ENCODE measurements at regions not wholly inside any gene's neighbourhood (a gene's known extent, or its start where the extent isn't known, plus 50 kb on each side); places are given as distances from the start of the nearest gene placed in this dataset.

- no peak for DNase-seq (ENCODE audit: low spot score)
Observed at GRCh38 chr20:40738976-40739375, 49.9 kb upstream of the MAFB start.

GRCh38 chr20:40739841-40740240 lies 50.8 kb upstream of the MAFB start:
- DNase-seq (ENCODE audit: low spot score): no peak

GRCh38 chr20:40741507-40742106 lies 52.6 kb upstream of the MAFB start:
- no peak for DNase-seq (ENCODE audit: low spot score)

DNA sequence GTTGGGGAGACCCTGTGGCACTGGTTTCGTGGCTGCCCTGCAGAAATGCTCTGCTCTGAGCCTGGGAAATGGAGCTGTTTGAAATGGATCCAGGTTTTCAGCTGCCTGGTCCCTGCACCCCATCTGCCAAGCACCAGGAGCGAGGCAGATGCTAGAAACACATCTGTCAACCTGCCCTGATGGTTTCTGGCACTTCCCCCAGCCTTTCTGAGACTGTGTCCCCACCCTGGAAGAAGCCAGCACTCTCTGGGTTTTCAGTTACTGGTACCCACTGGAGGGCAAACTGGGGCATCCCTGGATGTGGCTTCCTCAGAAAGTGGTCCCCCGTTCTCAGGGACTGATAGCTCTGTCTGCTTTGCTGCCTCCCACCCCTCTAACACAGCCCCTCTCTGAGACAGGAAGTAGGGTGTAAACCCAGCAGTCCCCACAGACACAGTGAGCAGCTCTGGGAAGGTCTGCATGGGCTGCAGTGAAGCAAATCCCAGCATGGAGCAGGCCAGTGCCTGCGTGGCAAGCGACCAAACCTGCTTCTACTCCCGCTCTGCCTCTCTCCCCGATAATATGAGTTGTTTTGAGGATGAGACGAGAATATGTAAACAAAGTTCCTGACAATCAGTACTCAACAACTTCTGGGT lies 54.2 kb upstream of the MAFB start:
- no peak for DNase-seq (ENCODE audit: low spot score)

GRCh38 chr20:40744072-40744817 lies 55.2 kb upstream of the MAFB start:
- DNase-seq (ENCODE audit: low spot score): no peak

GRCh38 chr20:40744818-40745175 lies 55.8 kb upstream of the MAFB start:
- DNase-seq (ENCODE audit: low spot score): no peak

- no peak for DNase-seq (ENCODE audit: low spot score)
Observed at GRCh38 chr20:40746251-40746650, 57.2 kb upstream of the MAFB start.

GRCh38 chr20:40748182-40748581 lies 59.1 kb upstream of the MAFB start:
- no peak for DNase-seq (ENCODE audit: low spot score)

GRCh38 chr20:40749985-40750506 lies 61.0 kb upstream of the MAFB start:
- DNase-seq (ENCODE audit: low spot score): no peak

DNA sequence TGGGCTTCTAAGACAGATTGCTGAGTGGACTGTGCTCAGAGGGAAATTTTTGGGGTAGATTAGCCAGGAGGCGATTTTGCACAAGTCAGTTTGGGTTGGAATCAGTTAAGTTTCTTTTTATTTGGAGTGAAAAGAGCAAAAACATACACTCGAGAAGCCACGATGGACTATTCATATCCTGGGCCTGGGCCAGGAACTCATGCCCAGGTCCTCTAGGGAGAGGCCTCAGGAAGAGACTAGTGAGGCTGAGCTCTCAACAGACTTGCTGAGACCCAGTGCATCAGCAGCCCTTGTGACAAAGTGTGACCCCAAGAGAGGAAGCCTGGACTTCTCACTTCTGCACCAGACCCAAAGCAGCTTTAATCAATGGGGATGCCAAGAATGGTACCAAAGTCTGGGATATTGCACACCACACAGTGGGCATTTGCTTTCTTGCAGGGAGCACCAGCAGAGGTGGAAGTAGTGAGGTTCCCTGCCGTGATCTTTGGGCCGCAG lies 61.6 kb upstream of the MAFB start:
- DNase-seq (ENCODE audit: low spot score): no peak

- no peak for DNase-seq (ENCODE audit: low spot score)
Observed at GRCh38 chr20:40753472-40753871, 64.4 kb upstream of the MAFB start.

DNA sequence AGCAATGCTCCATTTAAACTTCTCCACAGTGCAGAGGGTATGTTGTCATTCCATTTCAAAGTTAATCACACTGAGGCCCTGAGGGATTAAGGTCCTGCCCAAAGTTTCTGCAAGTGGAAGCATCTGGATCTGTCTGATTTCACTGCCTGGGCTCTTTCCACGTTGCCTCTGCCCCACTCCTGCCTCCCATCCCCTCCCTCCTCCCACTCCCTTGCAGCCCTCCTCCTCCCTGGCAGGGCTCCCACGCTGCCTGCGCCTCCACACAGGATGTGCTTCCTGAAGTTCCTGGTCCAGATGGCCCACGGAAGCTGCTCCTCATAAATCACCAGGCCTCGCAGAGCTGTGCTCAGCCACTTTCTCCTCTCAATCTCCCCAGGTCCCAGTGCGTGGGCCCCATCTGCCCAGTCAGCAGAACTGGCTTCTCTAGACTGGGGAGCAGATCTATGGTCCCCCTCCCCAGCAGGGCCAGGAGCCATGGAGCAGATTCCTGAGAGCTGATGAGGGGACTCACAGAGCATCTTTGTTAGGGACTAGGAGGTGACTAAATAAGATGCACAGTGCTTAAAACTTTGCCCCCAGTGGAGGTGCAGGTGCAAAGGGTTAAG lies 65.4 kb upstream of the MAFB start:
- no peak for DNase-seq (ENCODE audit: low spot score)

DNA sequence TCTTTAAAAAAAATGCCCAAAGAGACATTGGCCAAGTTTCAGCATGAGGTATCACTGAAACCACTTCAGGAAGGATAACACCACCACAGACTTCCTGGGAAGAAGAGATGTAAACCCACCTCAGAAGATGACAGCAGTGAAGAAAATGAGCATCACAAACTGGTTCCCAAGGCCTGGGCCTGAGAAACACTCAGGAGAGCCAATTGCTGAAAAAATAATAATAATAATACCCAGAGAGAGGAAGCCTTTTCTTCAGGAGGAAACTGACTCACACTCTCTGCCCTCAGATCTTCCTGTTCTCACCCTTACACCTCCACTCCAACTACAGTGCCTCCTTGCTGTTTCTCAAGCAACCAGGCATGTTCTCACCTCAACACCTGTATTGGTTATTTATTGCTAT lies 68.1 kb upstream of the MAFB start:
- DNase-seq (ENCODE audit: low spot score): no peak

DNA sequence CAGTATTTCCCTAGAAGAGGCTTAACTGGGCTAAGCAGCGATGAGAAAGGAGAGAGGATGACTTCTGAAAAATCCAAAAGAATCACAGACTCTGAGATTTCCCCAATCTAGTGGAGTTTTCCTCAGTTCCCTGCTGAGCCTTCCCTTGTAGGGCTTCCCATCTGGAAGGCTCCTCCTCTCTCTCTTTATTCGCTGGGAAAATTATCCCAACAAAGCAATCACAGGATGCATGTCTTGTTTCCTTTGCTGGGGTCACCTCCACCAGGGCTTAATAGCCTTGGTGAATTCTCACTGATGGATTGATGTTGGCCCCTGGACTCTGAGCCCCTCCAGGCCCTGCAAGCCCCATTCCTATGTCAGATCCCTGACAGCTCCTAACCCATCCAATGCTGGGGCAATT lies 69.8 kb upstream of the MAFB start:
- DNase-seq (ENCODE audit: low spot score): no peak

GRCh38 chr20:40760399-40760798 lies 71.4 kb upstream of the MAFB start:
- no peak for DNase-seq (ENCODE audit: low spot score)

DNA sequence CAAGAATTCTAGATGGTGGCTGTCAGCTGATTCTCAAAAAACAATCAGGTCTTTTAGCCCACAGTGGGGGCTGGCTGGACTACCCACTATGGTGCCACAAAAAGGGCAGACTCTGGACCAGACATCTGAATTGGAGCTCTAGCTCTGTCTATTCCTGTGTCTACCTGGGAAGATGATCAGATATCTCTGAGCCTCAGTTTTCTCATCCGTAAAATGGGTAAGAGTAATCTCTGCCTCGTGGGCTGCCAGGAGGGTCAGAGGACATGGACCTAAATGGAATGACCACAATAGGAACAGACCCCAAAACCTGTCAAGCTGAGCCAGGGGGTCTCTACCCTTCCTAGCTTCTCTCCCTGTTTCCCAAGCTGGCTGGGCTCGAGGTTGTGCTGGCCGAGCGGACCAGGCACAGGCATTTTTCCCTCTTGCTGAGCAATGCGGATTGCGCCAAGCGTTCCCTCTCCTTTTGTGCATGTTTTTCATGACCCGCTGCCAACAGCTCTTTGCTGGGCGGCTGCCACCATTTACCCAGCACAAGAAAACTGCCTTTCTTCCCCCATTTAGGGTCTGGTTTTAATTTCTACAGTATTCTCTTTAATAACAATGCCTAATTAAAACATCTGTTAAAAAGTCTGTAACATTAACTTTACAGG lies 74.7 kb upstream of the MAFB start:
- DNase-seq (ENCODE audit: low spot score): no peak

DNA sequence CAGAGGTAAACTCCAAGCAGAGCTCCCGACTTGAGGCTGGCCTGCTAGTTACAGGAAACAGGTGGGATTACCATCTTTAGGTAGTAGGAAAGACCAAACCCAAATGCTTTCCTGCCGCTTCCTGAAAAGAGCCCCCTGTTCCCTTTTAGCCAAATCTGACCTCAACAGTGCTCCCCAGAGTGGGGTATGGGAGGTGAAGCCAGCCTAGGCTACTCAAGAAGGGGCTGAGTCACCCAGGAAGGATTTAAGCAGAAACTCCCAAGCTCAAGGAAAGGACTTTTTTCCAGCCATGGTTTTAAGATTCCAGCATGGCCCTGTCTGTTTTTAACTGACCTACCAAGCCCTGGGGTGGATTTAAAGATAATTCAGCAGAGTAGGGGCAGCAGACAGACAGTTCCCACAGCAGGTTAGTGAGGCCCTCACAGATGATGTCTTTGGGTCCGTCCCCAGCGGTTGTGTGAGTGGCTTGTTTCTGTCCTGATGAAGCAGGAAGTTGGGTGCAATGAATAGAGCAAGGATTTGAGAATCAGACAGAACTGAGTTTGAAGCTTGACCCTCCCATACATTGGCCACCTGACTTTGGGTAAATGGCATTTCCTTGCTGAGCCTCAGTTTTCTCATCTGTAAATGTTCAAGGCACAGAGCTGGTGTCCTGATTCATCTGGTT lies 76.9 kb upstream of the MAFB start:
- DNase-seq (ENCODE audit: low spot score): no peak

DNA sequence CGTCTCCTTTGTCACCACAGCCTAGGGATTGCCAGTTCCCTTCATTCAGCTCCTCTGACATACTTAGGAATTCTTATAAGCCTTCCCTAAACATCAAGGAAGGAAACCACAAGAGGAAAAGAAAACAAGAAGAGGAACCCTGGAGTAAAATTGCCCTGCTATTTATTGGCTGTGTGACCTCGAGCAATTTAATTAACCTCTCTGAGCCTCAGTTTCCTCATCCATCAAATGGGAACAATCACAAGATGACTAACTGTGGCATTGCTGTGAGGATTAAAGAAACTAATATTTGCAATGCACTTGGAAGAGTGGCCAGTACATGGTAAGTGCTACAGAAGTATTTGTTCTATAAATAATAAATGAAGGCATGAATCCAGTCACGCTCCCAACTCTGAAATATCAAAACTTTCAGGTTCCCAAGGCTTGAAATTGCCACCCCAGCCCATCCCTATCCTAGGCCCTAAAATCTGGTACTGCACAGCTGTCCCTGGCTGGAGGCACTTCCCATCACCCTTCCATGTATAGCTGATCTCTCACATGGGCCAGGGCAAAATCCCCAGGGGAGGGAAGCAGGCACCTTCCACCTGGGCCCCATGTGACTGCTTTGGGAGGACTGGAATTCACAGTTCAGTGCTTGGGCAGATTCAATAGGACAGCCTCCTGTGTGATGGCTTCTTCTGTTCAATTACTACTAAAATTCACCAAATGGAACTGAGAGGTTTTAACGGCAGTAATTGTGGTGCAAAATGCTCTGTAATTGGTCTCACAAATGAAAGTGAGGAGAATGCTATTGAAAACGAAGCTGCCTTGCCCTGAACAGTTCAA lies 78.0 kb upstream of the MAFB start:
- no peak for DNase-seq (ENCODE audit: low spot score)

DNA sequence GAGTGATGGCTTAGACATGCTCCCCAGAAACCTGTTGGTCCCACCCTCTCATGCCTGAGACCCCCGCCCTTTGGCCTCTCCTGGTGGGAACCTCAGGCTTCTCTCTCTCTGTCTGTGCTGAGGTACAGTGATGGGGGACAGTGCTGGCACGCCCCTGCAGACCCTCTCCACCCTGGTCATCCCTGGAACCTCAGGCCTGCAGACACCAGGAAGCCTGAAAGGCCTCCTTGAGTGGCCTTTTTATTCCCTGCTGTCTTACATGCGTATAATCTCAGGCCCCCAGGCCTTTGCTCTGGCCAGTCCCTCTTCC lies 78.5 kb upstream of the MAFB start:
- DNase-seq (ENCODE audit: low spot score): no peak

GRCh38 chr20:40768105-40768504 lies 79.1 kb upstream of the MAFB start:
- no peak for DNase-seq (ENCODE audit: low spot score)
